ENCODE measurements at regions not wholly inside any gene's neighbourhood (a gene's known extent, or its start where the extent isn't known, plus 50 kb on each side); places are given as distances from the start of the nearest gene placed in this dataset.

DNA sequence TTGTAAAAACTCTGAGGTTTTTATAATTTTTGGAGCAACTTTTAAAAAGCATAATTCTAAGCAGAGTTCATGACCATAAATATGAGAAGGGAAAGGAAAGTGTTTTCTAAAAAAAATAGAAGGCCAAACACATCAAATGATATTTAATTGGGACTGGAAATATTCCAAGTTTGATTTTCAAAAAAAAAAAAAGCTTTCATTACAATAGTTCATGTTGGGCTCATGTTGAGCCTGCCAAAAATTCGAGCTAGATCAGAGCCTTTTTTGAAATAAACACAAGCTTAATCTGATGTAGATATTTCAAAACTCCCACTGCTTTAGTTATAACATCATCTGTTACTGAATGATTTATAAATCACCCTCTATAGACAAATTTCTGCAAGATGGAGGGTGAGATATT is 163.4 kb upstream of the DEFB112 start:
- no peak overlapping the region for H2BK5ac ChIP-seq (ENCODE audit: low read depth, low read length, poor library complexity, severe bottlenecking)
- H3K27me3 ChIP-seq (ENCODE audit: control insufficient read depth in 1 of 2, insufficient read depth in 1 of 2, low read length in 2 of 2) = no peaks in the 10 kb centered on the region
- H3K4me1 ChIP-seq (ENCODE audit: control insufficient read depth, insufficient read depth, low read depth, low read length) = no peaks in the 10 kb centered on the region
- no peak overlapping the region for H2AFZ ChIP-seq (ENCODE audit: low read depth, low read length)
- H3K79me1 ChIP-seq (replicated peaks; ENCODE audit: low read length, poor library complexity, severe bottlenecking) = no peaks in the 10 kb centered on the region
- H2BK15ac ChIP-seq (ENCODE audit: low read depth, poor library complexity, severe bottlenecking) = no peak overlapping the region
- no peak overlapping the region for H3K4ac ChIP-seq (ENCODE audit: low read depth in 1 of 2, low read length in 2 of 2)
- no peak overlapping the region for H3K14ac ChIP-seq (ENCODE audit: low read length in 2 of 2)
- no peak overlapping the region for H2BK12ac ChIP-seq (ENCODE audit: low read length in 2 of 2)
- no peak overlapping the region for H3K9ac ChIP-seq (ENCODE audit: low read length)
- H2AK5ac ChIP-seq (ENCODE audit: low read length, severe bottlenecking) = no peak overlapping the region
- no peaks in the 10 kb centered on the region for H3K9me3 ChIP-seq (ENCODE audit: control insufficient read depth, low read length)
- H3K23ac ChIP-seq (ENCODE audit: low read length in 2 of 2) = no peak overlapping the region
- no peaks in the 10 kb centered on the region for H3K36me3 ChIP-seq (ENCODE audit: control insufficient read depth in 1 of 2, insufficient read depth in 2 of 2, low read depth in 1 of 2, low read length in 2 of 2)
- no peak overlapping the region for H4K8ac ChIP-seq (ENCODE audit: low read length)
- H3K4me3 ChIP-seq (ENCODE audit: insufficient read depth in 1 of 2, low read depth in 1 of 2, low read length in 2 of 2) = no peak overlapping the region
- H2BK120ac ChIP-seq (ENCODE audit: low read depth, low read length) = no peak overlapping the region
- WGBS = no CpG with 5 or more reads among the region's 1 CpG
- DNase-seq = no peak
- no peak overlapping the region for H3K4me2 ChIP-seq (ENCODE audit: low read length, poor library complexity, severe bottlenecking)
- H3K18ac ChIP-seq (ENCODE audit: low read depth in 1 of 2, low read length in 2 of 2) = no peak overlapping the region
- no peak overlapping the region for H4K91ac ChIP-seq (ENCODE audit: low read length)
- no peak overlapping the region for H3K27ac ChIP-seq (ENCODE audit: low read length, poor library complexity, severe bottlenecking)

- no peak overlapping the region for H2BK15ac ChIP-seq (ENCODE audit: low read depth, poor library complexity, severe bottlenecking)
- H3K36me3 ChIP-seq (ENCODE audit: control insufficient read depth in 1 of 2, insufficient read depth in 2 of 2, low read depth in 1 of 2, low read length in 2 of 2) = no peaks in the 10 kb centered on the region
- no peaks in the 10 kb centered on the region for H3K27me3 ChIP-seq (ENCODE audit: control insufficient read depth in 1 of 2, insufficient read depth in 1 of 2, low read length in 2 of 2)
- H3K18ac ChIP-seq (ENCODE audit: low read depth in 1 of 2, low read length in 2 of 2) = no peak overlapping the region
- H2BK12ac ChIP-seq (ENCODE audit: low read length in 2 of 2) = no peak overlapping the region
- no peak overlapping the region for H4K8ac ChIP-seq (ENCODE audit: low read length)
- no peak overlapping the region for H3K9ac ChIP-seq (ENCODE audit: low read length)
- H3K4me2 ChIP-seq (ENCODE audit: low read length, poor library complexity, severe bottlenecking) = no peak overlapping the region
- H4K91ac ChIP-seq (ENCODE audit: low read length) = no peak overlapping the region
- WGBS = 56% methylated on average over 2 of the region's 2 CpGs
- no peak overlapping the region for H3K4me3 ChIP-seq (ENCODE audit: insufficient read depth in 1 of 2, low read depth in 1 of 2, low read length in 2 of 2)
- H2AFZ ChIP-seq (ENCODE audit: low read depth, low read length) = no peak overlapping the region
- no peak overlapping the region for H2BK5ac ChIP-seq (ENCODE audit: low read depth, low read length, poor library complexity, severe bottlenecking)
- no peak overlapping the region for H2AK5ac ChIP-seq (ENCODE audit: low read length, severe bottlenecking)
- DNase-seq = no peak
- no peak overlapping the region for H3K4ac ChIP-seq (ENCODE audit: low read depth in 1 of 2, low read length in 2 of 2)
- H3K23ac ChIP-seq (ENCODE audit: low read length in 2 of 2) = no peak overlapping the region
- H3K14ac ChIP-seq (ENCODE audit: low read length in 2 of 2) = no peak overlapping the region
- no peaks in the 10 kb centered on the region for H3K79me1 ChIP-seq (replicated peaks; ENCODE audit: low read length, poor library complexity, severe bottlenecking)
- H3K27ac ChIP-seq (ENCODE audit: low read length, poor library complexity, severe bottlenecking) = no peak overlapping the region
- H2BK120ac ChIP-seq (ENCODE audit: low read depth, low read length) = no peak overlapping the region
- no peaks in the 10 kb centered on the region for H3K4me1 ChIP-seq (ENCODE audit: control insufficient read depth, insufficient read depth, low read depth, low read length)
- no peaks in the 10 kb centered on the region for H3K9me3 ChIP-seq (ENCODE audit: control insufficient read depth, low read length)
These were observed 165.2 kb upstream of the DEFB112 start for GRCh38 chr6:50214937-50215336.

GRCh38 chr6:50217841-50218240 is 168.1 kb upstream of the DEFB112 start:
- Histone ChIP-seq H2AFZ (ENCODE audit: low read depth, low read length) (no peak overlapping the region), H3K4me2 (ENCODE audit: low read length, poor library complexity, severe bottlenecking) (no peak overlapping the region), H2BK5ac (ENCODE audit: low read depth, low read length, poor library complexity, severe bottlenecking) (no peak overlapping the region), H3K36me3 (ENCODE audit: control insufficient read depth in 1 of 2, insufficient read depth in 2 of 2, low read depth in 1 of 2, low read length in 2 of 2) (no peaks in the 10 kb centered on the region), H3K4me3 (ENCODE audit: insufficient read depth in 1 of 2, low read depth in 1 of 2, low read length in 2 of 2) (no peak overlapping the region), H3K18ac (ENCODE audit: low read depth in 1 of 2, low read length in 2 of 2) (no peak overlapping the region), H4K91ac (ENCODE audit: low read length) (no peak overlapping the region), H3K79me1 (replicated peaks; ENCODE audit: low read length, poor library complexity, severe bottlenecking) (no peaks in the 10 kb centered on the region), H3K27me3 (ENCODE audit: control insufficient read depth in 1 of 2, insufficient read depth in 1 of 2, low read length in 2 of 2) (no peaks in the 10 kb centered on the region), H3K27ac (ENCODE audit: low read length, poor library complexity, severe bottlenecking) (no peak overlapping the region), H3K9ac (ENCODE audit: low read length) (no peak overlapping the region), H2BK120ac (ENCODE audit: low read depth, low read length) (no peak overlapping the region), H3K23ac (ENCODE audit: low read length in 2 of 2) (no peak overlapping the region), H2BK12ac (ENCODE audit: low read length in 2 of 2) (no peak overlapping the region), H3K14ac (ENCODE audit: low read length in 2 of 2) (no peak overlapping the region), H3K9me3 (ENCODE audit: control insufficient read depth, low read length) (no peaks in the 10 kb centered on the region), H2BK15ac (ENCODE audit: low read depth, poor library complexity, severe bottlenecking) (no peak overlapping the region), H3K4me1 (ENCODE audit: control insufficient read depth, insufficient read depth, low read depth, low read length) (no peaks in the 10 kb centered on the region), H2AK5ac (ENCODE audit: low read length, severe bottlenecking) (no peak overlapping the region), H3K4ac (ENCODE audit: low read depth in 1 of 2, low read length in 2 of 2) (no peak overlapping the region), H4K8ac (ENCODE audit: low read length) (no peak overlapping the region)
- WGBS = 26% methylated on average over 2 of the region's 3 CpGs
- no peak for DNase-seq

- no peak for DNase-seq
- Histone ChIP-seq H2AK5ac (ENCODE audit: low read length, severe bottlenecking) (no peak overlapping the region), H2BK120ac (ENCODE audit: low read depth, low read length) (no peak overlapping the region), H2BK12ac (ENCODE audit: low read length in 2 of 2) (no peak overlapping the region), H3K4me3 (ENCODE audit: insufficient read depth in 1 of 2, low read depth in 1 of 2, low read length in 2 of 2) (no peak overlapping the region), H3K14ac (ENCODE audit: low read length in 2 of 2) (no peak overlapping the region), H3K27me3 (ENCODE audit: control insufficient read depth in 1 of 2, insufficient read depth in 1 of 2, low read length in 2 of 2) (no peaks in the 10 kb centered on the region), H3K23ac (ENCODE audit: low read length in 2 of 2) (no peak overlapping the region), H3K9ac (ENCODE audit: low read length) (no peak overlapping the region), H3K4me2 (ENCODE audit: low read length, poor library complexity, severe bottlenecking) (no peak overlapping the region), H4K91ac (ENCODE audit: low read length) (no peak overlapping the region), H3K4me1 (ENCODE audit: control insufficient read depth, insufficient read depth, low read depth, low read length) (peaks cover 2% of the 10 kb centered on the region), H2AFZ (ENCODE audit: low read depth, low read length) (no peak overlapping the region), H3K9me3 (ENCODE audit: control insufficient read depth, low read length) (no peaks in the 10 kb centered on the region), H3K27ac (ENCODE audit: low read length, poor library complexity, severe bottlenecking) (no peak overlapping the region), H3K18ac (ENCODE audit: low read depth in 1 of 2, low read length in 2 of 2) (no peak overlapping the region), H3K36me3 (ENCODE audit: control insufficient read depth in 1 of 2, insufficient read depth in 2 of 2, low read depth in 1 of 2, low read length in 2 of 2) (no peaks in the 10 kb centered on the region), H2BK15ac (ENCODE audit: low read depth, poor library complexity, severe bottlenecking) (no peak overlapping the region), H3K79me1 (replicated peaks; ENCODE audit: low read length, poor library complexity, severe bottlenecking) (no peaks in the 10 kb centered on the region), H3K4ac (ENCODE audit: low read depth in 1 of 2, low read length in 2 of 2) (no peak overlapping the region), H4K8ac (ENCODE audit: low read length) (no peak overlapping the region), H2BK5ac (ENCODE audit: low read depth, low read length, poor library complexity, severe bottlenecking) (no peak overlapping the region)
These were observed 186.4 kb upstream of the DEFB112 start for GRCh38 chr6:50236164-50236563.
